ENCODE measurements at regions not wholly inside any gene's neighbourhood (a gene's known extent, or its start where the extent isn't known, plus 50 kb on each side); places are given as distances from the start of the nearest gene placed in this dataset.

- H3K36me3 ChIP-seq: no peaks in the 10 kb centered on the region
- intact Hi-C loops (cut with DNase I): no loop called here
- H3K9me3 ChIP-seq: peaks cover 0 to 5% (median 0%) of the 10 kb centered on the region in 12 donors
- no peaks in the 10 kb centered on the region for H3K4me1 ChIP-seq
- H3K27ac ChIP-seq: no peak overlapping the region
- no peak for ATAC-seq
- 66 to 77% (median 70%) methylated on average over 8 of the region's 8 CpGs for WGBS, 4 donors
- H3K27me3 ChIP-seq: peaks cover 0 to 46% (median 0%) of the 10 kb centered on the region in 9 donors
- H3K4me3 ChIP-seq: no peak overlapping the region
- DNase-seq: no peak
- TF ChIP-seq POLR2A (IDR thresholded peaks at IDR 0.05) (no peak), CTCF (IDR thresholded peaks at IDR 0.05) (no peak)
Observed at GRCh38 chr2:118241128-118241527, 152.9 kb downstream of the INSIG2 start.

GRCh38 chr2:118240276-118240675 lies 152.0 kb downstream of the INSIG2 start:
- intact Hi-C loops (cut with DNase I): no loop called here
- WGBS, 4 donors: 62 to 80% (median 75%) methylated on average over 2 of the region's 2 CpGs
- H3K27ac ChIP-seq: no peak overlapping the region
- H3K4me1 ChIP-seq: no peaks in the 10 kb centered on the region
- peaks cover 0 to 47% (median 0%) of the 10 kb centered on the region in 9 donors for H3K27me3 ChIP-seq
- H3K9me3 ChIP-seq: peaks cover 0 to 5% (median 0%) of the 10 kb centered on the region in 12 donors
- H3K4me3 ChIP-seq: no peak overlapping the region
- DNase-seq (no peak), ATAC-seq (no peak)
- no peak for TF ChIP-seq CTCF (IDR thresholded peaks at IDR 0.05)
- no peak for TF ChIP-seq POLR2A (IDR thresholded peaks at IDR 0.05)
- H3K36me3 ChIP-seq: no peaks in the 10 kb centered on the region

GRCh38 chr2:118239284-118239683 lies 151.0 kb downstream of the INSIG2 start:
- Histone ChIP-seq H3K27me3 (peaks cover 0 to 42% (median 0%) of the 10 kb centered on the region in 9 donors), H3K9me3 (peaks cover 0 to 5% (median 0%) of the 10 kb centered on the region in 12 donors), H3K27ac (no peak overlapping the region), H3K36me3 (no peaks in the 10 kb centered on the region), H3K4me3 (no peak overlapping the region), H3K4me1 (no peaks in the 10 kb centered on the region)
- ATAC-seq (no peak), DNase-seq (no peak)
- intact Hi-C loops (cut with DNase I): no loop called here
- WGBS, 4 donors: 86 to 90% (median 89%) methylated on average over 5 of the region's 5 CpGs
- TF ChIP-seq POLR2A (IDR thresholded peaks at IDR 0.05): no peak
- TF ChIP-seq CTCF (IDR thresholded peaks at IDR 0.05): no peak

GRCh38 chr2:118237451-118237850 lies 149.2 kb downstream of the INSIG2 start:
- Histone ChIP-seq H3K27ac (no peak overlapping the region), H3K27me3 (peaks cover 0 to 44% (median 3%) of the 10 kb centered on the region in 9 donors), H3K36me3 (no peaks in the 10 kb centered on the region), H3K4me1 (no peaks in the 10 kb centered on the region), H3K4me3 (no peak overlapping the region), H3K9me3 (peaks cover 0 to 5% (median 0%) of the 10 kb centered on the region in 12 donors)
- DNase-seq: no peak
- intact Hi-C loops (cut with DNase I): no loop called here
- no peak for TF ChIP-seq CTCF (IDR thresholded peaks at IDR 0.05)
- TF ChIP-seq POLR2A (IDR thresholded peaks at IDR 0.05): no peak
- ATAC-seq: no peak
